K562 (cell line): ENCODE measurements at regions not wholly inside any gene's neighbourhood (a gene's known extent, or its start where the extent isn't known, plus 50 kb on each side); places are given as distances from the start of the nearest gene placed in this dataset.

Experiments
- TRIM25 ChIP-seq: fragments of 450-650 bp; IDR thresholded peaks from 2 replicates; pipeline ENCODE4 v1.7.0; 2016; ENCODE audit warnings: borderline replicate concordance
- ZBTB40 ChIP-seq, 2 experiments: fragments of 450-650 bp in 1 of 2; sonication (generic) in 1 of 2; formaldehyde crosslinking in 1 of 2; IDR thresholded peaks; 2 replicates each; pipeline versions ENCODE4 v1.7.1 to v1.9.0; 2016 to 2022; ENCODE audit warnings: inconsistent platforms in 1 of 2, mild to moderate bottlenecking in 1 of 2, missing genetic modification reagents in 1 of 2

GRCh38 chr6:167759206-167759605, 67.5 kb upstream of the AFDN start (continued):
- TF ChIP-seq ZBTB40 (IDR thresholded peaks at IDR 0.05): no peak
- no peak for TF ChIP-seq ZBTB40 (CRISPR knock-in tag; IDR thresholded peaks at IDR 0.05)
- no peak for TF ChIP-seq TRIM25
